ENCODE measurements at regions not wholly inside any gene's neighbourhood (a gene's known extent, or its start where the extent isn't known, plus 50 kb on each side); places are given as distances from the start of the nearest gene placed in this dataset.

GRCh38 chrX:106300239-106300638 is 132.1 kb downstream of the PWWP3B start (continued):
- no peak for TF ChIP-seq CHD2 (IDR thresholded peaks at IDR 0.05; ENCODE audit: low read length, partially characterized antibody)
- TF ChIP-seq EHF (CRISPR knock-in tag; IDR thresholded peaks at IDR 0.05) = no peak
- no peak for TF ChIP-seq ZSCAN20 (CRISPR knock-in tag; IDR thresholded peaks at IDR 0.05)
- no peak for TF ChIP-seq CHD4 (IDR thresholded peaks at IDR 0.05; ENCODE audit: borderline replicate concordance)
- TF ChIP-seq KDM5A (IDR thresholded peaks at IDR 0.05) = no peak

- Histone ChIP-seq H3K4me1 (no peaks in the 10 kb centered on the region), H3K4me3 (no peak overlapping the region), H3K9me3 (no peaks in the 10 kb centered on the region), H3K4me2 (no peak overlapping the region), H3K27ac (no peak overlapping the region)
- ATAC-seq (no peak), DNase-seq (ENCODE audit: low read depth in 1 of 2, low spot score in 1 of 2) (no peak), FAIRE-seq (no peak)
- WGBS (ENCODE audit: missing lambda C conversion rate) = 2% methylated on average over 3 of the region's 3 CpGs
- no peak for TF ChIP-seq HDAC2 (IDR thresholded peaks at IDR 0.05)
- no peak for TF ChIP-seq ATOH8 (CRISPR knock-in tag; IDR thresholded peaks at IDR 0.05; ENCODE audit: low read depth)
- TF ChIP-seq MYC (IDR thresholded peaks at IDR 0.05; ENCODE audit: borderline replicate concordance, low read length) = no peak
- no peak for TF ChIP-seq USF2 (IDR thresholded peaks at IDR 0.05)
- TF ChIP-seq RFX5 (IDR thresholded peaks at IDR 0.05) = no peak
- no peak for TF ChIP-seq PHF8 (IDR thresholded peaks at IDR 0.05; ENCODE audit: borderline replicate concordance, low read depth)
- no peak for TF ChIP-seq ZFP36 (IDR thresholded peaks at IDR 0.05; ENCODE audit: borderline replicate concordance, partially characterized antibody)
- no peak for TF ChIP-seq JUN (IDR thresholded peaks at IDR 0.05)
- TF ChIP-seq HOXA7 (CRISPR knock-in tag; IDR thresholded peaks at IDR 0.05) = no peak
- no peak for TF ChIP-seq TP53 (CRISPR knock-in tag; IDR thresholded peaks at IDR 0.05)
- TF ChIP-seq CBX2 (IDR thresholded peaks at IDR 0.05; ENCODE audit: borderline replicate concordance, low read depth) = no peak
- no peak for TF ChIP-seq NR3C1 (IDR thresholded peaks at IDR 0.05)
- no peak for TF ChIP-seq REST (IDR thresholded peaks at IDR 0.05)
- no peak for TF ChIP-seq FOSL2 (IDR thresholded peaks at IDR 0.05)
- no peak for TF ChIP-seq FOSL2 (CRISPR knock-in tag; IDR thresholded peaks at IDR 0.05)
- TF ChIP-seq CTCF (IDR thresholded peaks at IDR 0.05) = no peak
- ChIA-PET POLR2A (no interaction called here), CTCF (no interaction called here)
These were observed 132.6 kb downstream of the PWWP3B start for GRCh38 chrX:106300656-106301055.
